H9 (cell line): ENCODE measurements at regions not wholly inside any gene's neighbourhood (a gene's known extent, or its start where the extent isn't known, plus 50 kb on each side); places are given as distances from the start of the nearest gene placed in this dataset.
"Not testable (repeated sequence)": the region's sequence is repeated elsewhere in the genome, so short reads cannot be mapped to it uniquely, and the experiment has no call there.

Source experiments
- DNase-seq: peaks from one replicate; pipeline ENCODE4 v3.0.0-alpha.2; 2017
- H2AFZ ChIP-seq: one replicate; pipeline ENCODE4 v1.6.1; 2013; ENCODE audit warnings: mild to moderate bottlenecking, low read length, control low read depth, moderate library complexity
- H2AK5ac ChIP-seq: 2 replicates; pipeline ENCODE4 v1.6.1; 2013; ENCODE audit warnings: low read length, control low read depth, mixed read lengths; ENCODE audit not compliant: insufficient read length
- H2BK120ac ChIP-seq: one replicate; pipeline ENCODE4 v1.6.1; 2013; ENCODE audit warnings: low read depth, mild to moderate bottlenecking, low read length, control low read depth, inconsistent platforms; ENCODE audit not compliant: poor library complexity, severe bottlenecking
- H2BK12ac ChIP-seq: 2 replicates; pipeline ENCODE4 v1.6.1; 2013; ENCODE audit warnings: low read length, control low read depth, mixed read lengths, low read depth; ENCODE audit not compliant: insufficient read length
- H2BK15ac ChIP-seq: 2 replicates; pipeline ENCODE4 v1.6.1; 2013; ENCODE audit warnings: low read depth, low read length, control low read depth
- H2BK20ac ChIP-seq: one replicate; pipeline ENCODE4 v1.6.1; 2013; ENCODE audit warnings: low read depth, mild to moderate bottlenecking, low read length, control low read depth, inconsistent platforms; ENCODE audit not compliant: poor library complexity, severe bottlenecking
- H2BK5ac ChIP-seq: 2 replicates; pipeline ENCODE4 v1.6.1; 2013; ENCODE audit warnings: low read length, control low read depth, mixed read lengths; ENCODE audit not compliant: insufficient read length
- H3K14ac ChIP-seq: 2 replicates; pipeline ENCODE4 v1.6.1; 2013; ENCODE audit warnings: low read length, control low read depth; ENCODE audit not compliant: insufficient read depth
- H3K18ac ChIP-seq: 2 replicates; pipeline ENCODE4 v1.6.1; 2013; ENCODE audit warnings: low read depth, mild to moderate bottlenecking, mixed read lengths, low read length, control low read depth; ENCODE audit not compliant: insufficient read length
- H3K23ac ChIP-seq: 2 replicates; pipeline ENCODE4 v1.6.1; 2013; ENCODE audit warnings: low read length, control low read depth, mixed read lengths, low read depth; ENCODE audit not compliant: insufficient read length
- H3K23me2 ChIP-seq: 2 replicates; pipeline ENCODE4 v1.6.1; 2013; ENCODE audit warnings: low read depth, mild to moderate bottlenecking, mixed read lengths, low read length, control low read depth; ENCODE audit not compliant: insufficient read length, poor library complexity, severe bottlenecking
- H3K27ac ChIP-seq: 2 replicates; pipeline ENCODE4 v1.5.1; 2013; ENCODE audit warnings: low read length, control low read depth, mixed read lengths, low read depth; ENCODE audit not compliant: insufficient read length
- H3K27me3 ChIP-seq: 2 replicates; pipeline ENCODE4 v1.6.1; 2013; ENCODE audit warnings: low read length, control low read depth, inconsistent platforms; ENCODE audit not compliant: insufficient read depth
- H3K4ac ChIP-seq: 2 replicates; pipeline ENCODE4 v1.6.1; 2013; ENCODE audit warnings: low read depth, mild to moderate bottlenecking, control low read depth, inconsistent platforms, low read length, moderate library complexity
- H3K4me1 ChIP-seq: 2 replicates; pipeline ENCODE4 v1.6.1; 2013; ENCODE audit warnings: low read length, control low read depth, inconsistent platforms; ENCODE audit not compliant: insufficient read depth
- H3K4me2 ChIP-seq: 2 replicates; pipeline ENCODE4 v1.6.1; 2013; ENCODE audit warnings: low read length, control low read depth, mixed read lengths; ENCODE audit not compliant: insufficient read length, insufficient read depth
- H3K56ac ChIP-seq: 2 replicates; pipeline ENCODE4 v1.6.1; 2013; ENCODE audit warnings: low read depth, mild to moderate bottlenecking, mixed read lengths, low read length, control low read depth; ENCODE audit not compliant: insufficient read length
- H3K79me1 ChIP-seq: 2 replicates; pipeline ENCODE4 v1.6.1; 2013; ENCODE audit warnings: low read depth, mild to moderate bottlenecking, moderate library complexity, low read length, control low read depth, inconsistent platforms; ENCODE audit not compliant: insufficient read depth, poor library complexity, severe bottlenecking
- H3K79me2 ChIP-seq: 2 replicates; pipeline ENCODE4 v1.6.1; 2013; ENCODE audit warnings: low read length, control low read depth, inconsistent platforms; ENCODE audit not compliant: insufficient read depth
- H3K9ac ChIP-seq: 2 replicates; pipeline ENCODE4 v1.6.1; 2013; ENCODE audit warnings: low read length, control low read depth, mixed read lengths; ENCODE audit not compliant: insufficient read length; ENCODE audit errors: extremely low read depth
- H3K9me3 ChIP-seq: one replicate; pipeline ENCODE4 v1.6.1; 2013; ENCODE audit warnings: low read depth, low read length, inconsistent platforms; ENCODE audit not compliant: control insufficient read depth
- H3T11ph ChIP-seq: one replicate; pipeline ENCODE4 v1.6.1; 2013; ENCODE audit warnings: mild to moderate bottlenecking, low read length, control low read depth, inconsistent platforms
- H4K20me1 ChIP-seq: one replicate; pipeline ENCODE4 v1.6.1; 2013; ENCODE audit not compliant: control insufficient read depth, insufficient read length, insufficient read depth
- H4K5ac ChIP-seq: 2 replicates; pipeline ENCODE4 v1.6.1; 2013; ENCODE audit warnings: low read depth, mild to moderate bottlenecking, mixed read lengths, low read length, control low read depth; ENCODE audit not compliant: insufficient read length
- H4K8ac ChIP-seq: replicated peaks from 2 replicates; pipeline ENCODE4 v1.6.1; 2013; ENCODE audit warnings: low read length, control low read depth, mixed read lengths, low read depth; ENCODE audit not compliant: insufficient read length
- H4K91ac ChIP-seq: 2 replicates; pipeline ENCODE4 v1.6.1; 2013; ENCODE audit warnings: low read depth, mild to moderate bottlenecking, moderate library complexity, mixed read lengths, low read length, control low read depth; ENCODE audit not compliant: insufficient read length
- H3K27ac Mint-ChIP-seq, 3 experiments: 2 replicates in 2 of 3; 3 replicates in 1 of 3; pipeline ENCODE4 v1.8.0; 2020 to 2021; ENCODE audit warnings: mixed read lengths in 3 of 3, mild to moderate bottlenecking in 1 of 3, moderate library complexity in 1 of 3
- H3K27me3 Mint-ChIP-seq: 2 replicates; pipeline ENCODE4 v1.8.0; 2021; ENCODE audit warnings: low read depth, mild to moderate bottlenecking, moderate library complexity, mixed read lengths
- H3K36me3 Mint-ChIP-seq, 3 experiments: 2 replicates in 2 of 3; 3 replicates in 1 of 3; pipeline ENCODE4 v1.8.0; 2020 to 2021; ENCODE audit warnings: low read depth in 3 of 3, mixed read lengths in 3 of 3; ENCODE audit not compliant: insufficient read depth in 1 of 3
- H3K4me1 Mint-ChIP-seq, 2 experiments: 2 replicates each; pipeline ENCODE4 v1.8.0; 2020; ENCODE audit warnings: mixed read lengths in 2 of 2
- H3K4me3 Mint-ChIP-seq, 2 experiments: 2 replicates in 1 of 2; 3 replicates in 1 of 2; pipeline ENCODE4 v1.8.0; 2020 to 2021; ENCODE audit warnings: mild to moderate bottlenecking in 2 of 2, mixed read lengths in 2 of 2, moderate library complexity in 1 of 2
- H3K9me3 Mint-ChIP-seq, 2 experiments: 2 replicates in 1 of 2; 3 replicates in 1 of 2; pipeline ENCODE4 v1.8.0; 2020; ENCODE audit warnings: mild to moderate bottlenecking in 2 of 2, mixed read lengths in 2 of 2, moderate library complexity in 1 of 2
- WGBS: extraction: QIAGEN DNeasy Blood & Tissue Kit; methylation state at CpG from one replicate; pipeline ENCODE4 v1.1.7; 2013; ENCODE audit warnings: missing lambda C conversion rate, low lambda C conversion rate, mixed read lengths; ENCODE audit not compliant: insufficient read length; ENCODE audit errors: extremely low coverage; 5-methylcytosine and 5-hydroxymethylcytosine counted together
- TF ChIP-seq, protein P1 (sequence below): fragments of 200-600 bp; sonication (generic); conservative IDR thresholded peaks from 3 replicates; pipeline ENCODE4 v1.8.0; 2021; ENCODE audit warnings: antibody characterized with exemption, mild to moderate bottlenecking

DNA sequence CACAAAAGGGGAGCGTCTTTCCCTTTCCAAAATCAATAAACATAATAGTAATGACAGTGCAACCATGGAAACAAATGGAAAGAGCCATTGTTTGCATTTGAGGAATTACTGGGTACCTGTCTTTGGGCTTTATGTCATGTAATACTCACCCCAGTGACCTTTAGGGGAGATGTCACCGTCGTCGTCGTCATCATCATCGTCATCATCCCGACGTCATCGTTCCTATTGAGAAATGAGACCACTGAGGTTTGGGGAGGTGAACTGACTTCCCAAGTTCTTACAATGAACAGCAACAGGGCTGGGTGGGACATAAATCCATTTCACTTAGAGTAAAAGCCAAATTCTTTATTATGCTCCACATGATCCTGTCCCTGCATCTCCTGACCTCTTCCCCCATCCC, 168.9 kb upstream of the KAZN start:
- no peak overlapping the region for H3K4me2 ChIP-seq
- WGBS = no CpG with 5 or more reads among the region's 9 CpGs
- H3K4ac ChIP-seq = no peak overlapping the region
- H2AFZ ChIP-seq = no peak overlapping the region
- no peaks in the 10 kb centered on the region for H3K23me2 ChIP-seq
- Mint-ChIP-seq H3K4me3 (no peak overlapping the region), H3K4me1 (no peaks in the 10 kb centered on the region), H3K9me3 (no peaks in the 10 kb centered on the region; a peak in 1 of 5 replicates), H3K36me3 (no peaks in the 10 kb centered on the region; a peak in 1 of 7 replicates), H3K27ac (no peak overlapping the region), H3K27me3 (peaks cover 17% of the 10 kb centered on the region)
- no peak for DNase-seq
- no peak overlapping the region for H2BK12ac ChIP-seq
- H2BK5ac ChIP-seq = no peak overlapping the region
- no peaks in the 10 kb centered on the region for H4K20me1 ChIP-seq
- H3K18ac ChIP-seq = no peak overlapping the region
- peaks cover 2% of the 10 kb centered on the region; the same call in 1 of the 2 replicates for H3K27me3 ChIP-seq
- no peak overlapping the region for H3K27ac ChIP-seq
- H2BK20ac ChIP-seq = no peak overlapping the region
- H3T11ph ChIP-seq = no peak overlapping the region
- no peak overlapping the region for H3K9ac ChIP-seq
- no peaks in the 10 kb centered on the region for H3K9me3 ChIP-seq
- no peak overlapping the region for H2AK5ac ChIP-seq
- H3K4me1 ChIP-seq = no peaks in the 10 kb centered on the region
- no peak overlapping the region for H2BK15ac ChIP-seq
- H3K23ac ChIP-seq = no peak overlapping the region
- H3K56ac ChIP-seq = no peak overlapping the region
- H4K5ac ChIP-seq = no peak overlapping the region
- H2BK120ac ChIP-seq = no peak overlapping the region
- H3K79me1 ChIP-seq = no peaks in the 10 kb centered on the region
- H3K79me2 ChIP-seq = no peaks in the 10 kb centered on the region
- H4K91ac ChIP-seq = no peak overlapping the region
- TF ChIP-seq, protein P1, sequence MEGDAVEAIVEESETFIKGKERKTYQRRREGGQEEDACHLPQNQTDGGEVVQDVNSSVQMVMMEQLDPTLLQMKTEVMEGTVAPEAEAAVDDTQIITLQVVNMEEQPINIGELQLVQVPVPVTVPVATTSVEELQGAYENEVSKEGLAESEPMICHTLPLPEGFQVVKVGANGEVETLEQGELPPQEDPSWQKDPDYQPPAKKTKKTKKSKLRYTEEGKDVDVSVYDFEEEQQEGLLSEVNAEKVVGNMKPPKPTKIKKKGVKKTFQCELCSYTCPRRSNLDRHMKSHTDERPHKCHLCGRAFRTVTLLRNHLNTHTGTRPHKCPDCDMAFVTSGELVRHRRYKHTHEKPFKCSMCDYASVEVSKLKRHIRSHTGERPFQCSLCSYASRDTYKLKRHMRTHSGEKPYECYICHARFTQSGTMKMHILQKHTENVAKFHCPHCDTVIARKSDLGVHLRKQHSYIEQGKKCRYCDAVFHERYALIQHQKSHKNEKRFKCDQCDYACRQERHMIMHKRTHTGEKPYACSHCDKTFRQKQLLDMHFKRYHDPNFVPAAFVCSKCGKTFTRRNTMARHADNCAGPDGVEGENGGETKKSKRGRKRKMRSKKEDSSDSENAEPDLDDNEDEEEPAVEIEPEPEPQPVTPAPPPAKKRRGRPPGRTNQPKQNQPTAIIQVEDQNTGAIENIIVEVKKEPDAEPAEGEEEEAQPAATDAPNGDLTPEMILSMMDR = no peak
- no peak overlapping the region for H3K14ac ChIP-seq
- no peak overlapping the region for H4K8ac ChIP-seq

DNA sequence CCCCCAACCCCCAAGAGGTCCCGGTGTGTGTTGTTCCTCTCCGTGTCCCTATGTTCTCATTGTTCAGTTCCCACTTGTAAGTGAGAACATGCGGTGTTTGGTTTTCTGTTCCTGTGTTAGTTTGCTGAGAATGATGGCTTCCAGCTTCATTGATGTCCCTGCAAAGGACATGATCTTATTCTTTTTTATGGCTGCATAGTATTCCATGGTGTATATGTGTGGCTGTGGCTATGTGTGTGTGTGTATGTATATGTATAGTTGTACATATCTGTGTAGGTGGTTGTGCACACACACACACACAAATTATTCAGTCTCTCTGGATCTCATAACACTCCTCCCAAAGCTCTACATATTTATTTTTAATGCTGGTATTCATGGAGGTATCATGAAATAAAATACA, 165.8 kb upstream of the KAZN start:
- H2BK12ac ChIP-seq, H3K27me3 ChIP-seq, H3K23me2 ChIP-seq, H3K4me1 ChIP-seq, H2BK15ac ChIP-seq, H3K56ac ChIP-seq, H3T11ph ChIP-seq, H3K23ac ChIP-seq, H3K4me2 ChIP-seq, H2BK5ac ChIP-seq, H3K4ac ChIP-seq, H3K27ac ChIP-seq, H3K36me3 Mint-ChIP-seq, H3K79me1 ChIP-seq, H3K9me3 ChIP-seq, H4K5ac ChIP-seq, H4K20me1 ChIP-seq, H3K4me1 Mint-ChIP-seq, H2BK120ac ChIP-seq, DNase-seq, H3K9me3 Mint-ChIP-seq, H3K79me2 ChIP-seq, H2BK20ac ChIP-seq, H4K91ac ChIP-seq, H3K9ac ChIP-seq, H3K4me3 Mint-ChIP-seq, H3K18ac ChIP-seq, H3K27ac Mint-ChIP-seq, H4K8ac ChIP-seq, H2AFZ ChIP-seq, H3K14ac ChIP-seq, H2AK5ac ChIP-seq: not testable (repeated sequence)
- peaks cover 19% of the 10 kb centered on the region for H3K27me3 Mint-ChIP-seq
- WGBS = no CpG with 5 or more reads among the region's 3 CpGs
